H1 (cell line): ENCODE measurements at regions not wholly inside any gene's neighbourhood (a gene's known extent, or its start where the extent isn't known, plus 50 kb on each side); places are given as distances from the start of the nearest gene placed in this dataset.

ENCODE experiments used
- BACH1 ChIP-seq: IDR thresholded peaks from 2 replicates; pipeline ENCODE4 v1.6.1; 2012; ENCODE audit warnings: low read length, improper control_type of control experiment
- HDAC6 ChIP-seq: IDR thresholded peaks from one replicate; pipeline ENCODE4 v1.7.1; 2012; ENCODE audit warnings: low read depth, mild to moderate bottlenecking, inconsistent platforms, low read length, moderate library complexity
- TF ChIP-seq, protein P1 (sequence below): IDR thresholded peaks from 2 replicates; pipeline ENCODE4 v1.6.1; 2012; ENCODE audit warnings: inconsistent platforms

- TF ChIP-seq HDAC6 (no peak), BACH1 (no peak)
- TF ChIP-seq, protein P1, sequence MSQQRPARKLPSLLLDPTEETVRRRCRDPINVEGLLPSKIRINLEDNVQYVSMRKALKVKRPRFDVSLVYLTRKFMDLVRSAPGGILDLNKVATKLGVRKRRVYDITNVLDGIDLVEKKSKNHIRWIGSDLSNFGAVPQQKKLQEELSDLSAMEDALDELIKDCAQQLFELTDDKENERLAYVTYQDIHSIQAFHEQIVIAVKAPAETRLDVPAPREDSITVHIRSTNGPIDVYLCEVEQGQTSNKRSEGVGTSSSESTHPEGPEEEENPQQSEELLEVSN = no peak
Observed at GRCh38 chr6:1228754-1229191, 83.1 kb upstream of the FOXQ1 start (continued).
